Peyer's patch (tissue), 4 donors: ENCODE measurements at regions not wholly inside any gene's neighbourhood (a gene's known extent, or its start where the extent isn't known, plus 50 kb on each side); places are given as distances from the start of the nearest gene placed in this dataset.

Experiments used
- DNase-seq, 3 donors: peaks; one replicate each; pipeline ENCODE4 v3.0.0-alpha.2; 2017 to 2019
- H3K27ac ChIP-seq, 4 donors: fragments of 200-600 bp; sonication (generic); one replicate each; pipeline ENCODE4 v1.5.1; 2016 to 2019
- H3K27me3 ChIP-seq, 2 donors: fragments of 200-600 bp; sonication (generic); one replicate each; pipeline ENCODE4 v1.5.1; 2019
- H3K36me3 ChIP-seq, 3 donors: fragments of 200-600 bp; sonication (generic); one replicate each; pipeline ENCODE4 v1.5.1; 2016 to 2019
- H3K4me1 ChIP-seq, 4 donors: fragments of 200-600 bp; sonication (generic); one replicate each; pipeline ENCODE4 v1.5.1; 2016 to 2019
- H3K4me3 ChIP-seq, 4 donors: fragments of 200-600 bp; sonication (generic); 1 replicate in 3 of 4; 2 replicates in 1 of 4; pipeline ENCODE4 v1.5.1; 2016 to 2019; ENCODE audit warnings: mild to moderate bottlenecking in 1 of 4
- H3K9me3 ChIP-seq, 4 donors: fragments of 200-600 bp; sonication (generic); one replicate each; pipeline ENCODE4 v1.5.1; 2016 to 2019; ENCODE audit warnings: mild to moderate bottlenecking in 1 of 4
- POLR2A ChIP-seq, 2 donors: fragments of 450-650 bp; IDR thresholded peaks; one replicate each; pipeline ENCODE4 v1.5.1; 2017; ENCODE audit warnings: antibody characterized with exemption in 2 of 2, mild to moderate bottlenecking in 2 of 2, moderate library complexity in 2 of 2
- TF ChIP-seq, protein P1 (sequence below), 6 experiments: fragments of 450-650 bp in 4 of 6; fragments of 200-600 bp in 2 of 6; sonication (generic) in 1 of 6; IDR thresholded peaks; one replicate each; pipeline ENCODE4 v1.5.1; 2017 to 2019; ENCODE audit warnings: antibody characterized with exemption in 6 of 6, mild to moderate bottlenecking in 3 of 6, moderate library complexity in 1 of 6

DNA sequence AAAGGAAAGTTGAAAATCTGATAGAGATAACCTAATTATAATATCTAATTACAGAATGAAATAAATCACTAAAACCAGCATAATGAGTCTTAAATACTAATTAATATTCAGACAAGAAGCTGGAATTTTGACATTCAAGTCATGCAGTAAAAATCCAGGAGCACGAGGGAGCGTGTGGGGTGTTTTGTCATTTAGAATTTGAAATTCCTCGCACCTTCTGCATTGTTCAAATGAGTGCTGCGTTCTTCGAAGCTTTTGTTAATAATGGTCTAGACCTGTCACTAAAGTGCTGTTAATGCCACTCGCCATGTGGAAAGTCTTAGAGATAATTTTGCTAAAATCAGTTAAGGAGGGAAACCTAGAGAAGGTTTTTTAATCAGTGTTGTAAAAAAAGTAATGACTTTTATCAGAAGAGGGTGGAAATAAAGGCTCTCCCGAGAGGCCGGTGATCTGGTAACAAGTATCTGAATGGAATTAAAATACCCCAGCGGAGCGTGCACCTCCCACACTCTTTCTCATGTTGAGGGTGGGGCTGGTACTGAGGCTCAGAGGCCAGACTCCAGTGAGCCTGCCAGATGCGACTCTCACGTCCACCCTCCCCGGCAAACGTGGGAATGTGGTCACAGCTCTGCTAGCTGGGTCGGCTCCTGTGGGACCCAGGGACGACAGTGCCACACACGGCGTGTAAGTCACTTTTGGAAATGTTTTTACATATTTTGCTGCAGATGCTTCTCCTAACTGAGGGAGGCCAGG is 69.4 kb upstream of the MYT1L start:
- Histone ChIP-seq H3K4me3 (no peak overlapping the region), H3K27me3 (no peaks in the 10 kb centered on the region), H3K27ac (no peak overlapping the region), H3K36me3 (no peaks in the 10 kb centered on the region), H3K9me3 (peaks cover 0 to 3% (median 0%) of the 10 kb centered on the region in 4 donors), H3K4me1 (no peaks in the 10 kb centered on the region)
- TF ChIP-seq, protein P1, sequence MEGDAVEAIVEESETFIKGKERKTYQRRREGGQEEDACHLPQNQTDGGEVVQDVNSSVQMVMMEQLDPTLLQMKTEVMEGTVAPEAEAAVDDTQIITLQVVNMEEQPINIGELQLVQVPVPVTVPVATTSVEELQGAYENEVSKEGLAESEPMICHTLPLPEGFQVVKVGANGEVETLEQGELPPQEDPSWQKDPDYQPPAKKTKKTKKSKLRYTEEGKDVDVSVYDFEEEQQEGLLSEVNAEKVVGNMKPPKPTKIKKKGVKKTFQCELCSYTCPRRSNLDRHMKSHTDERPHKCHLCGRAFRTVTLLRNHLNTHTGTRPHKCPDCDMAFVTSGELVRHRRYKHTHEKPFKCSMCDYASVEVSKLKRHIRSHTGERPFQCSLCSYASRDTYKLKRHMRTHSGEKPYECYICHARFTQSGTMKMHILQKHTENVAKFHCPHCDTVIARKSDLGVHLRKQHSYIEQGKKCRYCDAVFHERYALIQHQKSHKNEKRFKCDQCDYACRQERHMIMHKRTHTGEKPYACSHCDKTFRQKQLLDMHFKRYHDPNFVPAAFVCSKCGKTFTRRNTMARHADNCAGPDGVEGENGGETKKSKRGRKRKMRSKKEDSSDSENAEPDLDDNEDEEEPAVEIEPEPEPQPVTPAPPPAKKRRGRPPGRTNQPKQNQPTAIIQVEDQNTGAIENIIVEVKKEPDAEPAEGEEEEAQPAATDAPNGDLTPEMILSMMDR (IDR thresholded peaks at IDR 0.05) = no peak
- no peak for TF ChIP-seq POLR2A (IDR thresholded peaks at IDR 0.05)
- DNase-seq = no peak

DNA sequence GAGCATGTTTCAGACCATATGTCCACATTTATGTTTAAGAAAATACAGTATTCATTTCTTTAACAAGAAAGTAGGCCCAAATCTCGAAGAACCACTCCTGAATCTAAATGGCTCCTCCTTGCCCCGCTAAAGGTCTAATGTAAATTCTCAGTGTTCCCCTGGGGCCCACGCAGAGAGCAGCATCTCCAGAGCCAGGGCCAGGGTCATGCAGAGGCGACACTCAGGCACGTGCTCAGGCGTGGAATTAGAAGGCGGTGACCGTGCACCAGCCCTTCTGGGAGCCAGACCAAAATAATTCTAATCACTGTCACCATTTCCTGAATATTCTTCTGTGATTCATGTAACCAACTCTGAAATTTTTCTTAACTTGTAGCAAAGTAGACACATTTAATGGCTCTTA is 68.3 kb upstream of the MYT1L start:
- H3K9me3 ChIP-seq = no peaks in the 10 kb centered on the region

DNA sequence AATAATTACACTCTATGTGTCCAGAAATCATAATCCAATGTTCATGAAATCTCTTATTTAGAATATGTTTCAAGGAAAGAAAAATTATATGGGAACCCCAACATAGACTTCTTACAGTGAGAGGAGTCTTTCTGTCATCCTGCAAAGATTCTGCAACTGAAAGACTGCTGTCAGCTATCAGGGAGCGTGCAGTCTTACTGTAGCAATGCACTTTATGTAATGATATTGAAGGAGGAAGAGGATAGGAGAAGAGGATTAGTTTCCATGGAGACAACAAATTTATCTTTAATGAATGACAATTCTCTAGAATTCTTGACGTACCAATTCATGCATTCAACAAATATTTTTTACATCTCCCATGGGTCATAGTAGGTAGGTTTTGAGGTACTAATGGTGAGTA is 61.3 kb upstream of the MYT1L start:
- Histone ChIP-seq H3K4me1 (no peaks in the 10 kb centered on the region), H3K4me3 (no peak overlapping the region), H3K27ac (no peak overlapping the region), H3K9me3 (no peaks in the 10 kb centered on the region), H3K36me3 (no peaks in the 10 kb centered on the region), H3K27me3 (no peaks in the 10 kb centered on the region)
- TF ChIP-seq, protein P1 (IDR thresholded peaks at IDR 0.05) = no peak
- no peak for TF ChIP-seq POLR2A (IDR thresholded peaks at IDR 0.05)
- DNase-seq = no peak

More for the DNA sequence above, 68.3 kb upstream of the MYT1L start:
- DNase-seq = no peak
- Histone ChIP-seq H3K4me3 (no peak overlapping the region), H3K27ac (no peak overlapping the region), H3K36me3 (no peaks in the 10 kb centered on the region), H3K4me1 (no peaks in the 10 kb centered on the region), H3K27me3 (no peaks in the 10 kb centered on the region)
- no peak for TF ChIP-seq POLR2A (IDR thresholded peaks at IDR 0.05)
- TF ChIP-seq, protein P1 (IDR thresholded peaks at IDR 0.05) = no peak

DNA sequence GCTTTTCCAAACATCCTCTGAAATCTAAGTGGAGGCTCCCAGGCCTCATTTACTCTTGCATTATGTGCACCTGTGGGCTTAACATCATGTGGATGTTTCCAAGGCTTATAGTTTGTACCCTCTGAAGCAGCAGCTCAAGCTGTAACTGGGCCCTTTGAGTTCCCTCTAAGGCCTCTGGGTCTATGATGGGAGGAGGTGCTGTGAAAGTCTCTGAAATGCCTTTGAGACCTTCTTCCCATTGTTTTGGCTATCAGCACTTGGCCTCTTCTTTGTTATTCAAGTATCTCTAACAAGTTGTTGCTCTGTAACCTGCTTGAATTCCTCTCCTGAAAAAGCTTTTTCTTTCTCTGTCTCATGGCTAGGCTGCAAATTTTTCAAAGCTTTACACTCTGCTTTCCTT is 58.1 kb upstream of the MYT1L start:
- no peak overlapping the region for H3K4me3 ChIP-seq
- no peak for DNase-seq
- H3K36me3 ChIP-seq = no peaks in the 10 kb centered on the region
- TF ChIP-seq, protein P1 (IDR thresholded peaks at IDR 0.05) = no peak
- TF ChIP-seq POLR2A (IDR thresholded peaks at IDR 0.05) = no peak
- no peaks in the 10 kb centered on the region for H3K27me3 ChIP-seq
- H3K9me3 ChIP-seq = no peaks in the 10 kb centered on the region
- no peak overlapping the region for H3K27ac ChIP-seq
- no peaks in the 10 kb centered on the region for H3K4me1 ChIP-seq
